ENCODE measurements at regions not wholly inside any gene's neighbourhood (a gene's known extent, or its start where the extent isn't known, plus 50 kb on each side); places are given as distances from the start of the nearest gene placed in this dataset.

GRCh38 chr13:68081061-68081460 lies 850.9 kb upstream of the PCDH9 start:
- DNase-seq (no peak), ATAC-seq (no peak)
- H3K4me1 ChIP-seq: no peaks in the 10 kb centered on the region
- intact Hi-C loops (cut with DNase I): no loop called here
- H3K36me3 ChIP-seq: no peaks in the 10 kb centered on the region
- H3K27me3 ChIP-seq: no peaks in the 10 kb centered on the region
- no peak overlapping the region for H3K4me3 ChIP-seq
- H3K27ac ChIP-seq: no peak overlapping the region
- H3K9me3 ChIP-seq: no peaks in the 10 kb centered on the region
- TF ChIP-seq CTCF (IDR thresholded peaks at IDR 0.05): no peak

- H3K36me3 ChIP-seq: no peaks in the 10 kb centered on the region
- DNase-seq: no peak
- TF ChIP-seq CTCF (IDR thresholded peaks at IDR 0.05): no peak
- H3K4me3 ChIP-seq: no peak overlapping the region
- H3K4me1 ChIP-seq: no peaks in the 10 kb centered on the region
- intact Hi-C loops (cut with DNase I): no loop called here
- H3K27ac ChIP-seq: no peak overlapping the region
- no peaks in the 10 kb centered on the region for H3K9me3 ChIP-seq
- no peaks in the 10 kb centered on the region for H3K27me3 ChIP-seq
- no peak for ATAC-seq
These were observed 848.7 kb upstream of the PCDH9 start for GRCh38 chr13:68078874-68079273.

GRCh38 chr13:68078469-68078868 lies 848.3 kb upstream of the PCDH9 start:
- no peak for DNase-seq
- Histone ChIP-seq H3K36me3 (no peaks in the 10 kb centered on the region), H3K9me3 (no peaks in the 10 kb centered on the region), H3K27me3 (no peaks in the 10 kb centered on the region), H3K4me3 (no peak overlapping the region), H3K27ac (no peak overlapping the region), H3K4me1 (no peaks in the 10 kb centered on the region)
- intact Hi-C loops (cut with DNase I): no loop called here
- no peak for ATAC-seq
- TF ChIP-seq CTCF (IDR thresholded peaks at IDR 0.05): no peak

GRCh38 chr13:68076046-68076445 lies 845.9 kb upstream of the PCDH9 start:
- H3K9me3 ChIP-seq: no peaks in the 10 kb centered on the region
- no peaks in the 10 kb centered on the region for H3K4me1 ChIP-seq
- no peak for TF ChIP-seq CTCF (IDR thresholded peaks at IDR 0.05)
- no peaks in the 10 kb centered on the region for H3K27me3 ChIP-seq
- no peak for DNase-seq
- no peak for ATAC-seq
- H3K27ac ChIP-seq: no peak overlapping the region
- intact Hi-C loops (cut with DNase I): no loop called here
- no peaks in the 10 kb centered on the region for H3K36me3 ChIP-seq
- no peak overlapping the region for H3K4me3 ChIP-seq

GRCh38 chr13:68066879-68067513 lies 836.9 kb upstream of the PCDH9 start:
- ATAC-seq: no peak

More at GRCh38 chr13:68066879-68067513, 836.9 kb upstream of the PCDH9 start:
- H3K36me3 ChIP-seq: no peaks in the 10 kb centered on the region
- no peak overlapping the region for H3K27ac ChIP-seq
- no peak for DNase-seq
- H3K27me3 ChIP-seq: no peaks in the 10 kb centered on the region
- H3K9me3 ChIP-seq: no peaks in the 10 kb centered on the region
- intact Hi-C loops (cut with DNase I): no loop called here
- no peaks in the 10 kb centered on the region for H3K4me1 ChIP-seq
- H3K4me3 ChIP-seq: no peak overlapping the region
- TF ChIP-seq CTCF (IDR thresholded peaks at IDR 0.05): no peak
